B cell (primary cell): ENCODE measurements at regions not wholly inside any gene's neighbourhood (a gene's known extent, or its start where the extent isn't known, plus 50 kb on each side); places are given as distances from the start of the nearest gene placed in this dataset.

Experiments used
- ATAC-seq: fragments of 200-7000 bp; cut with Tn5 transposase; one replicate; pipeline ENCODE4 v1.10.0; 2021; ENCODE audit warnings: low read depth, mild to moderate bottlenecking, moderate number of reproducible peaks, moderate library complexity
- CTCF ChIA-PET: fragments of 350-600 bp; sonication (Branson Sonifier 250); formaldehyde crosslinking; loops from one replicate; lab custom pipeline; 2021; ENCODE audit warnings: antibody characterized with exemption, inconsistent platforms; lab: Charles Lee
- POLR2A ChIA-PET: fragments of 350-600 bp; sonication (Branson Sonifier 250); formaldehyde crosslinking; loops from one replicate; lab custom pipeline; 2021; ENCODE audit warnings: antibody characterized with exemption; lab: Charles Lee
- DNase-seq: peaks from one replicate; pipeline ENCODE4 v3.0.0; 2013
- H2AFZ ChIP-seq: 2 replicates; pipeline ENCODE4 v1.6.1; 2012; ENCODE audit warnings: mild to moderate bottlenecking, low read depth, low read length; ENCODE audit not compliant: insufficient read depth, poor library complexity, severe bottlenecking
- H3K27ac ChIP-seq, 2 donors: 1 replicate in 1 of 2; 2 replicates in 1 of 2; pipeline ENCODE4 v1.5.1; 2012 to 2013; ENCODE audit warnings: low read length in 2 of 2, mild to moderate bottlenecking in 2 of 2, moderate library complexity in 1 of 2
- H3K27me3 ChIP-seq, 4 experiments: fragments of 200-600 bp in 1 of 4; sonication (generic) in 1 of 4; replicated peaks in 1 of 4; 1 replicate in 2 of 4; 2 replicates in 2 of 4; pipeline versions ENCODE4 v1.6.1 to v1.7.0; 2013 to 2016; ENCODE audit warnings: low read length in 3 of 4, mild to moderate bottlenecking in 2 of 4, mixed read lengths in 1 of 4, moderate library complexity in 1 of 4; ENCODE audit not compliant: insufficient read depth in 4 of 4, control insufficient read depth in 3 of 4; ENCODE audit errors: control extremely low read depth in 1 of 4
- H3K36me3 ChIP-seq, 2 experiments: replicated peaks in 1 of 2; 1 replicate in 1 of 2; 2 replicates in 1 of 2; pipeline versions ENCODE4 v1.6.1 to v1.7.1; 2013; ENCODE audit warnings: low read length in 1 of 2; ENCODE audit not compliant: insufficient read depth in 2 of 2, control insufficient read depth in 1 of 2; ENCODE audit errors: control extremely low read depth in 1 of 2, extremely low read depth in 1 of 2
- H3K4me1 ChIP-seq, 2 donors: fragments of 200-600 bp in 1 of 2; sonication (generic) in 1 of 2; 1 replicate in 1 of 2; 2 replicates in 1 of 2; pipeline versions ENCODE4 v1.5.1 to v1.6.1; 2013 to 2017; ENCODE audit warnings: low read length in 2 of 2; ENCODE audit not compliant: control insufficient read depth in 2 of 2, insufficient read depth in 2 of 2
- H3K4me2 ChIP-seq: replicated peaks from 2 replicates; pipeline ENCODE3; 2012; ENCODE audit warnings: mild to moderate bottlenecking, low read depth, low read length; ENCODE audit not compliant: poor library complexity, severe bottlenecking
- H3K4me3 ChIP-seq, 5 experiments: fragments of 200-600 bp in 1 of 5; sonication (generic) in 1 of 5; 1 replicate in 3 of 5; 2 replicates in 2 of 5; pipeline versions ENCODE4 v1.5.1 to v1.7.0; 2011 to 2016; ENCODE audit warnings: low read length in 4 of 5, mild to moderate bottlenecking in 4 of 5, low read depth in 2 of 5, control low read depth in 1 of 5, moderate library complexity in 1 of 5; ENCODE audit not compliant: insufficient read depth in 1 of 5; ENCODE audit errors: control extremely low read depth in 1 of 5, extremely low read depth in 1 of 5
- H3K79me2 ChIP-seq: fragments of 200-600 bp; sonication (generic); one replicate; pipeline ENCODE4 v1.6.0; 2016; ENCODE audit warnings: low read length; ENCODE audit not compliant: control insufficient read depth, insufficient read depth
- H3K9ac ChIP-seq: fragments of 200-600 bp; sonication (generic); 2 replicates; pipeline ENCODE4 v1.6.1; 2017; ENCODE audit warnings: mild to moderate bottlenecking, low read length, moderate library complexity
- H3K9me3 ChIP-seq, 3 donors: one replicate each; pipeline versions ENCODE4 v1.6.1 to v1.7.1; 2013; ENCODE audit warnings: low read length in 2 of 3; ENCODE audit not compliant: control insufficient read depth in 2 of 3, insufficient read depth in 1 of 3; ENCODE audit errors: control extremely low read depth in 1 of 3
- H4K20me1 ChIP-seq: 2 replicates; pipeline ENCODE4 v1.6.0; 2012; ENCODE audit warnings: mild to moderate bottlenecking, low read length; ENCODE audit not compliant: insufficient read depth, control insufficient read depth, poor library complexity, severe bottlenecking
- H3K27ac Mint-ChIP-seq: one replicate; pipeline ENCODE4 v1.8.0; 2021; ENCODE audit warnings: mixed read lengths
- H3K27me3 Mint-ChIP-seq: one replicate; pipeline ENCODE4 v1.8.0; 2021; ENCODE audit warnings: mixed read lengths
- H3K4me1 Mint-ChIP-seq: one replicate; pipeline ENCODE4 v1.8.0; 2021; ENCODE audit warnings: mixed read lengths
- H3K4me3 Mint-ChIP-seq: one replicate; pipeline ENCODE4 v1.8.0; 2021; ENCODE audit warnings: mixed read lengths
- H3K9me3 Mint-ChIP-seq: one replicate; pipeline ENCODE4 v1.8.0; 2022; ENCODE audit warnings: mixed read lengths; ENCODE audit not compliant: insufficient read depth
- EZH2 ChIP-seq: IDR thresholded peaks from 2 replicates; pipeline ENCODE4 v1.6.1; 2012; ENCODE audit warnings: borderline replicate concordance, low read depth, mild to moderate bottlenecking, moderate library complexity, low read length; ENCODE audit not compliant: insufficient read depth, poor library complexity, severe bottlenecking
- WGBS: methylation state at CpG from one replicate; pipeline ENCODE4 v1.1.5; 2013; ENCODE audit warnings: missing lambda C conversion rate; ENCODE audit not compliant: insufficient coverage; 5-methylcytosine and 5-hydroxymethylcytosine counted together
- intact Hi-C: fragments of 100-400 bp; cut with micrococcal nuclease; formaldehyde crosslinking; loops from one replicate; pipeline ENCODE4 v1.10.0; 2022
- TF ChIP-seq, protein P1 (sequence below): fragments of 200-600 bp; IDR thresholded peaks from one replicate; pipeline ENCODE4 v1.8.0; 2022; ENCODE audit warnings: antibody characterized with exemption, mild to moderate bottlenecking

DNA sequence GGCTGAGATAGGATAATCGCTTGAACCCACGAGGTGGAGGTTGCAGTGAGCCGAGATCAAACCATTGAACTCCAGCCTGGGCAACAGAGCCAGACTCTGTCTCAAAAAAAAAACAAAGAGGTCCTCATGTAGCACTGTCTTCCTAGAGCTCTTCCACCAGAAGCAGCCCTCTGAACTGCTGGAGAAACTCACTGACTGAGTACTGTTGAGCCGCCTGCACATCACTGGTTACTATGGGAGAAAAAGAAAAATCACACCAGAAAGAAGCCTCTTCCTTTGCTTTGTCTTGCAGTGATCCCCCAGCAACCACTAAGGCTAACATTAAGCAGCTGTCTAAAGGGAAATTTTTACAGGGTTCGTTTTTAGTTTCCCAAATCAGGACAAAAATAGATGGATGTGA is 112.9 kb upstream of the LYPLAL1 start:
- H3K27me3 Mint-ChIP-seq = no peaks in the 10 kb centered on the region
- Histone ChIP-seq H3K79me2 (no peaks in the 10 kb centered on the region), H3K4me1 (no peaks in the 10 kb centered on the region), H3K4me3 (no peak overlapping the region), H4K20me1 (no peaks in the 10 kb centered on the region), H3K9ac (no peak overlapping the region), H3K4me2 (no peak overlapping the region), H3K27me3 (no peaks in the 10 kb centered on the region), H3K27ac (no peak overlapping the region), H3K9me3 (peaks cover 0 to 4% (median 0%) of the 10 kb centered on the region in 3 donors), H2AFZ (no peak overlapping the region), H3K36me3 (no peaks in the 10 kb centered on the region)
- H3K4me3 Mint-ChIP-seq = no peak overlapping the region
- no peak for ATAC-seq
- 92% methylated on average over 3 of the region's 5 CpGs for WGBS
- intact Hi-C loops = loop anchor here (10.0 kb wide), 2 partner anchors 324 to 716 kb away; partner anchors contain the start of gene TGFB2
- POLR2A ChIA-PET = no interaction called here
- H3K4me1 Mint-ChIP-seq = peaks cover 7% of the 10 kb centered on the region
- no peak overlapping the region for H3K27ac Mint-ChIP-seq
- DNase-seq = no peak
- CTCF ChIA-PET = no interaction called here
- peaks cover 2% of the 10 kb centered on the region for H3K9me3 Mint-ChIP-seq
- TF ChIP-seq, protein P1, sequence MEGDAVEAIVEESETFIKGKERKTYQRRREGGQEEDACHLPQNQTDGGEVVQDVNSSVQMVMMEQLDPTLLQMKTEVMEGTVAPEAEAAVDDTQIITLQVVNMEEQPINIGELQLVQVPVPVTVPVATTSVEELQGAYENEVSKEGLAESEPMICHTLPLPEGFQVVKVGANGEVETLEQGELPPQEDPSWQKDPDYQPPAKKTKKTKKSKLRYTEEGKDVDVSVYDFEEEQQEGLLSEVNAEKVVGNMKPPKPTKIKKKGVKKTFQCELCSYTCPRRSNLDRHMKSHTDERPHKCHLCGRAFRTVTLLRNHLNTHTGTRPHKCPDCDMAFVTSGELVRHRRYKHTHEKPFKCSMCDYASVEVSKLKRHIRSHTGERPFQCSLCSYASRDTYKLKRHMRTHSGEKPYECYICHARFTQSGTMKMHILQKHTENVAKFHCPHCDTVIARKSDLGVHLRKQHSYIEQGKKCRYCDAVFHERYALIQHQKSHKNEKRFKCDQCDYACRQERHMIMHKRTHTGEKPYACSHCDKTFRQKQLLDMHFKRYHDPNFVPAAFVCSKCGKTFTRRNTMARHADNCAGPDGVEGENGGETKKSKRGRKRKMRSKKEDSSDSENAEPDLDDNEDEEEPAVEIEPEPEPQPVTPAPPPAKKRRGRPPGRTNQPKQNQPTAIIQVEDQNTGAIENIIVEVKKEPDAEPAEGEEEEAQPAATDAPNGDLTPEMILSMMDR = no peak
- no peak for TF ChIP-seq EZH2

DNA sequence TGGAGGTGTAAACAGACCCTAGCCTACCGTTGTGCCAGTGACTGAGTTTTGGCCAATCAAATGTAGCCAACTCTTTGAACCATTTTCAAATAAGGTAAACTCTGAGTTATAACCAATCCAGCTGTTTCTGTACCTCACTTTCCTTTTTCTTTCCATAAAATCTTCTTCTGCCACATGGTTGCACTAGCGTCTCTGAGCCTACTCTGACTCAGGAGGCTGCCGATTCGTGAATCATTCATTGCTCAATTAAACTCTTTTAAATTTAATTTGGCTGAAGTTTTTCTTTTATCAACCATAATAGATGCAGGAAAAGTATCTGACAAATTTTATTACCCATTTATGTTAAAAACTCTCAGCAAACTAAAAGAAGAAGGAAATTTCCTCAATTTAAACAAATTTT is 111.5 kb upstream of the LYPLAL1 start:
- Mint-ChIP-seq H3K27me3 (no peaks in the 10 kb centered on the region), H3K4me3 (no peak overlapping the region), H3K9me3 (peaks cover 2% of the 10 kb centered on the region), H3K4me1 (peaks cover 16% of the 10 kb centered on the region), H3K27ac (no peak overlapping the region)
- CTCF ChIA-PET = no interaction called here
- ATAC-seq (no peak), DNase-seq (no peak)
- H2AFZ ChIP-seq = no peak overlapping the region
- TF ChIP-seq EZH2 = no peak
- TF ChIP-seq, protein P1 = no peak
- POLR2A ChIA-PET = no interaction called here
- H3K79me2 ChIP-seq = no peaks in the 10 kb centered on the region
- no peaks in the 10 kb centered on the region for H4K20me1 ChIP-seq
- no peak overlapping the region for H3K27ac ChIP-seq
- H3K9ac ChIP-seq = no peak overlapping the region
- no peak overlapping the region for H3K4me2 ChIP-seq
- intact Hi-C loops = loop anchor here (10.0 kb wide), 2 partner anchors 323 to 717 kb away; partner anchors contain the start of gene TGFB2
- H3K9me3 ChIP-seq = peaks cover 0 to 3% (median 0%) of the 10 kb centered on the region in 3 donors
- WGBS = no CpG with 5 or more reads among the region's 4 CpGs
- H3K36me3 ChIP-seq = no peaks in the 10 kb centered on the region
- no peak overlapping the region for H3K4me3 ChIP-seq
- no peaks in the 10 kb centered on the region for H3K27me3 ChIP-seq
- H3K4me1 ChIP-seq = no peaks in the 10 kb centered on the region
